Fibroblast of lung (primary cell): ENCODE measurements at regions not wholly inside any gene's neighbourhood (a gene's known extent, or its start where the extent isn't known, plus 50 kb on each side); places are given as distances from the start of the nearest gene placed in this dataset.

Experiments
- DNase-seq, 2 donors: peaks; one replicate each; pipeline versions ENCODE4 v3.0.0 to v3.0.0-alpha.2; 2010; ENCODE audit warnings: low read depth in 2 of 2
- H2AFZ ChIP-seq: 2 replicates; pipeline ENCODE4 v1.5.1; 2012; ENCODE audit warnings: low read length, control low read depth, inconsistent platforms
- H3K27ac ChIP-seq: 2 replicates; pipeline ENCODE4 v1.5.1; 2011; ENCODE audit warnings: low read length, control low read depth; ENCODE audit not compliant: insufficient read depth
- H3K27me3 ChIP-seq: 2 replicates; pipeline ENCODE4 v1.5.1; 2011; ENCODE audit warnings: mild to moderate bottlenecking, low read length; ENCODE audit not compliant: control insufficient read depth, insufficient read depth
- H3K36me3 ChIP-seq: 2 replicates; pipeline ENCODE4 v1.5.1; 2011; ENCODE audit warnings: low read length; ENCODE audit not compliant: control insufficient read depth, insufficient read depth
- H3K4me1 ChIP-seq: 2 replicates; pipeline ENCODE4 v1.5.1; 2011; ENCODE audit warnings: low read length; ENCODE audit not compliant: control insufficient read depth, insufficient read depth; ENCODE audit errors: extremely low read depth
- H3K4me2 ChIP-seq: 2 replicates; pipeline ENCODE4 v1.5.1; 2011; ENCODE audit warnings: low read length, control low read depth; ENCODE audit not compliant: insufficient read depth; ENCODE audit errors: extremely low read depth
- H3K4me3 ChIP-seq, 4 experiments: fragments of 200-600 bp in 1 of 4; sonication (generic) in 1 of 4; replicated peaks in 1 of 4; 2 replicates each; pipeline ENCODE4 v1.5.1; 2011 to 2016; ENCODE audit warnings: low read length in 4 of 4, low read depth in 3 of 4, mild to moderate bottlenecking in 3 of 4, control low read depth in 2 of 4, inconsistent platforms in 1 of 4, mixed read lengths in 1 of 4; ENCODE audit not compliant: insufficient read depth in 1 of 4; ENCODE audit errors: control extremely low read depth in 1 of 4
- H3K79me2 ChIP-seq: 2 replicates; pipeline ENCODE4 v1.5.1; 2012; ENCODE audit warnings: mild to moderate bottlenecking, low read length, inconsistent platforms; ENCODE audit not compliant: control insufficient read depth, insufficient read depth
- H3K9ac ChIP-seq: 2 replicates; pipeline ENCODE4 v1.5.1; 2011; ENCODE audit warnings: mild to moderate bottlenecking, low read length, control low read depth; ENCODE audit not compliant: insufficient read depth
- H3K9me3 ChIP-seq: 2 replicates; pipeline ENCODE4 v1.5.1; 2012; ENCODE audit warnings: low read depth, low read length; ENCODE audit not compliant: control insufficient read depth, insufficient read depth
- H4K20me1 ChIP-seq: 2 replicates; pipeline ENCODE4 v1.5.1; 2011; ENCODE audit warnings: low read length; ENCODE audit not compliant: control insufficient read depth, insufficient read depth; ENCODE audit errors: extremely low read depth
- EZH2 ChIP-seq: IDR thresholded peaks from 2 replicates; pipeline ENCODE4 v1.5.1; 2012; ENCODE audit warnings: low read length, control low read depth, mild to moderate bottlenecking; ENCODE audit errors: missing control alignments
- TF ChIP-seq, protein P1 (sequence below), 2 donors: IDR thresholded peaks in 1 of 2; conservative IDR thresholded peaks in 1 of 2; 1 replicate in 1 of 2; 2 replicates in 1 of 2; pipeline ENCODE4 v1.5.1; 2011 to 2012; ENCODE audit warnings: low read length in 2 of 2, control low read depth in 1 of 2, inconsistent platforms in 1 of 2, low read depth in 1 of 2, mild to moderate bottlenecking in 1 of 2

DNA sequence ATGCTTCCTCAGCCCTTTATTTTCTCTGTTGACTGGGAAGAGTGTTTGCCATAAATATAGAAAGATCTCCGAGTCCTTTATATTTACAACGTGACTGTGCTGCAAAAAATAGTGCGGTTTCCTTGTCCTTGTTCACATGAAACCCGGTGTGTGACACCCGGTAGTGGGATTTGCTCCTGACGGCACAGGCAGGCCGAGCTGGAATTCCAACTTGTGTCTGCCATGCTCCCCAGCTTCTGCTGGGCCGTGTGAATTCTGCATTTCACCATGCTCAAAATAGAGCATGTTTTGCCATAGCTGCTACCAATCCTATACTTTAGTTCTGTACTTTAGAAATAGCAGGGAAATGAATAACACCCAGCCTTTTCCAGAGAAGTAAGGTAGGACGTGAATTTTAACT is 60.3 kb upstream of the PDE10A start:
- TF ChIP-seq EZH2: no peak
- TF ChIP-seq, protein P1, sequence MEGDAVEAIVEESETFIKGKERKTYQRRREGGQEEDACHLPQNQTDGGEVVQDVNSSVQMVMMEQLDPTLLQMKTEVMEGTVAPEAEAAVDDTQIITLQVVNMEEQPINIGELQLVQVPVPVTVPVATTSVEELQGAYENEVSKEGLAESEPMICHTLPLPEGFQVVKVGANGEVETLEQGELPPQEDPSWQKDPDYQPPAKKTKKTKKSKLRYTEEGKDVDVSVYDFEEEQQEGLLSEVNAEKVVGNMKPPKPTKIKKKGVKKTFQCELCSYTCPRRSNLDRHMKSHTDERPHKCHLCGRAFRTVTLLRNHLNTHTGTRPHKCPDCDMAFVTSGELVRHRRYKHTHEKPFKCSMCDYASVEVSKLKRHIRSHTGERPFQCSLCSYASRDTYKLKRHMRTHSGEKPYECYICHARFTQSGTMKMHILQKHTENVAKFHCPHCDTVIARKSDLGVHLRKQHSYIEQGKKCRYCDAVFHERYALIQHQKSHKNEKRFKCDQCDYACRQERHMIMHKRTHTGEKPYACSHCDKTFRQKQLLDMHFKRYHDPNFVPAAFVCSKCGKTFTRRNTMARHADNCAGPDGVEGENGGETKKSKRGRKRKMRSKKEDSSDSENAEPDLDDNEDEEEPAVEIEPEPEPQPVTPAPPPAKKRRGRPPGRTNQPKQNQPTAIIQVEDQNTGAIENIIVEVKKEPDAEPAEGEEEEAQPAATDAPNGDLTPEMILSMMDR (conservative IDR thresholded peaks at IDR 0.05 in 1 of 2, IDR thresholded peaks at IDR 0.05 in 1 of 2; ENCODE audit: low read depth in 1 of 2, low read length in 2 of 2): no peak
- Histone ChIP-seq H3K27me3 (no peaks in the 10 kb centered on the region), H3K4me1 (no peaks in the 10 kb centered on the region), H3K79me2 (no peaks in the 10 kb centered on the region), H2AFZ (no peak overlapping the region), H3K36me3 (no peaks in the 10 kb centered on the region), H4K20me1 (no peaks in the 10 kb centered on the region), H3K9ac (no peak overlapping the region), H3K4me3 (no peak overlapping the region), H3K9me3 (no peaks in the 10 kb centered on the region), H3K27ac (no peak overlapping the region), H3K4me2 (no peak overlapping the region)
- no peak for DNase-seq

DNA sequence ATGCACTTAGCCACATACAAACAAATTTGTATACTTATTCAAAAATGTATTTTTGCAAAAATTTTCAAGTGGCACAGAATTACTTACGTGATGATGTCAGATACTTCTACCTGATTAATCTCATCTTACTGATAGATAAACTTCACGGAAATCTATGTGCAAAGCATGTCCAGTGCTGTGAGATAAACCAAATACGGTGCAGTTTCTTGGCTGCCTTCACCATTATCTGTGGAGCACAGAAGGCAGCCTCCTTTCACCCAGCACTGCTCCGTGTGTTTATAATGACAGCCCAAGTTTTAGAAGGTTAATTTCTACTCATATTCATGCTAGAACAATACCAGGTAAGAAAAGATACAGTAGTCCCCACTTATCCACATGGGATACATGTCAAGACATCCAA is 59.0 kb upstream of the PDE10A start:
- Histone ChIP-seq H3K27me3 (no peaks in the 10 kb centered on the region), H3K4me2 (no peak overlapping the region), H3K9me3 (no peaks in the 10 kb centered on the region), H2AFZ (no peak overlapping the region), H3K79me2 (no peaks in the 10 kb centered on the region), H3K27ac (no peak overlapping the region), H3K36me3 (no peaks in the 10 kb centered on the region), H3K4me3 (no peak overlapping the region), H3K9ac (no peak overlapping the region), H3K4me1 (no peaks in the 10 kb centered on the region), H4K20me1 (no peaks in the 10 kb centered on the region)
- TF ChIP-seq, protein P1 (conservative IDR thresholded peaks at IDR 0.05 in 1 of 2, IDR thresholded peaks at IDR 0.05 in 1 of 2; ENCODE audit: low read depth in 1 of 2, low read length in 2 of 2): no peak
- no peak for TF ChIP-seq EZH2
- DNase-seq: no peak

DNA sequence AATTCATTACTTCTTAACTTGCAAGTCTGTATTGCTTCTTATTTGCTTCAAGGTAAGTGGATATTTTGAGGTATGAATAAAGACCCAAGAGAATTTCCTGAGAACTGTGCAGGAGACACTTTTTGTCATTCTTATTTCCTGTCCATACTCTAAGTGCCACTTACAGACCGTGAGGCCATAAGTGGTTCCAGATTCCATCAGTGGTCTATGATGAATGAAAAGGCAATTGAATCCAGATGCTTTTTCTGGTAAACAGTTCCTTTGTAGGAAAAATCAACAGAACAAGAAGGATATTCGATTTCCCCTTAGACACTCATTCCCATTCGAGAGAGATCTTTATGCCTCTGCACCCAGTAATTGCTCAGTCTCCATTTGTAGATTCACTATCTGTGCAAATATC is 58.3 kb upstream of the PDE10A start:
- Histone ChIP-seq H3K9ac (no peak overlapping the region), H3K27ac (no peak overlapping the region), H3K4me2 (no peak overlapping the region), H3K27me3 (no peaks in the 10 kb centered on the region), H3K9me3 (no peaks in the 10 kb centered on the region), H4K20me1 (no peaks in the 10 kb centered on the region), H3K4me1 (no peaks in the 10 kb centered on the region), H3K36me3 (no peaks in the 10 kb centered on the region), H3K79me2 (no peaks in the 10 kb centered on the region), H3K4me3 (no peak overlapping the region), H2AFZ (no peak overlapping the region)
- TF ChIP-seq, protein P1 (conservative IDR thresholded peaks at IDR 0.05 in 1 of 2, IDR thresholded peaks at IDR 0.05 in 1 of 2; ENCODE audit: low read depth in 1 of 2, low read length in 2 of 2): no peak
- TF ChIP-seq EZH2: no peak
- no peak for DNase-seq
